CD14-positive monocyte (primary cell): ENCODE measurements at regions not wholly inside any gene's neighbourhood (a gene's known extent, or its start where the extent isn't known, plus 50 kb on each side); places are given as distances from the start of the nearest gene placed in this dataset. TPM values are rescaled to one million over a fixed set of nuclear protein-coding genes. Genes with fewer than 3 reads are reported as not detected.

Experiments
- DNase-seq, 3 donors: peaks; one replicate each; pipeline ENCODE4 v3.0.0-alpha.2; 2011 to 2022
- H2AFZ ChIP-seq: 2 replicates; pipeline ENCODE4 v1.6.0; 2012; ENCODE audit warnings: mild to moderate bottlenecking, low read depth, low read length, inconsistent platforms; ENCODE audit not compliant: insufficient read depth, poor library complexity, severe bottlenecking
- H3K27ac ChIP-seq, 2 donors: 1 replicate in 1 of 2; 2 replicates in 1 of 2; pipeline ENCODE4 v1.5.1; 2012 to 2013; ENCODE audit warnings: low read length in 2 of 2, control low read depth in 1 of 2, inconsistent platforms in 1 of 2, low read depth in 1 of 2, mild to moderate bottlenecking in 1 of 2
- H3K27me3 ChIP-seq, 2 donors: one replicate each; pipeline versions ENCODE4 v1.6.0 to v1.6.1; 2011 to 2013; ENCODE audit warnings: low read length in 2 of 2; ENCODE audit not compliant: control insufficient read depth in 2 of 2, insufficient read depth in 2 of 2
- H3K36me3 ChIP-seq, 2 donors: replicated peaks in 1 of 2; 1 replicate in 1 of 2; 2 replicates in 1 of 2; pipeline versions ENCODE4 v1.5.1 to v1.6.1; 2012 to 2013; ENCODE audit warnings: low read length in 2 of 2, control low read depth in 1 of 2, inconsistent platforms in 1 of 2, mild to moderate bottlenecking in 1 of 2; ENCODE audit not compliant: insufficient read depth in 2 of 2, control insufficient read depth in 1 of 2
- H3K4me1 ChIP-seq, 2 donors: 1 replicate in 1 of 2; 2 replicates in 1 of 2; pipeline versions ENCODE4 v1.5.1 to v1.6.1; 2012 to 2013; ENCODE audit warnings: low read length in 2 of 2, control low read depth in 1 of 2, inconsistent platforms in 1 of 2, mild to moderate bottlenecking in 1 of 2, moderate library complexity in 1 of 2; ENCODE audit not compliant: insufficient read depth in 2 of 2, control insufficient read depth in 1 of 2
- H3K4me2 ChIP-seq: replicated peaks from 2 replicates; pipeline ENCODE3; 2012; ENCODE audit warnings: low read length, moderate library complexity, mild to moderate bottlenecking; ENCODE audit not compliant: poor library complexity, severe bottlenecking; ENCODE audit errors: extremely low read depth
- H3K4me3 ChIP-seq, 3 experiments: fragments of 200-600 bp in 1 of 3; sonication (generic) in 1 of 3; replicated peaks in 1 of 3; 1 replicate in 2 of 3; 2 replicates in 1 of 3; pipeline ENCODE4 v1.5.1; 2011 to 2013; ENCODE audit warnings: low read length in 3 of 3, mild to moderate bottlenecking in 3 of 3, control low read depth in 2 of 3, low read depth in 2 of 3, inconsistent platforms in 1 of 3, moderate library complexity in 1 of 3
- H3K79me2 ChIP-seq: 2 replicates; pipeline ENCODE4 v1.6.0; 2012; ENCODE audit warnings: mild to moderate bottlenecking, control low read depth, inconsistent platforms, low read length, moderate library complexity; ENCODE audit not compliant: insufficient read depth
- H3K9ac ChIP-seq: 2 replicates; pipeline ENCODE4 v1.6.0; 2017; ENCODE audit warnings: low read length, mild to moderate bottlenecking; ENCODE audit not compliant: insufficient read depth, poor library complexity, severe bottlenecking
- H3K9me3 ChIP-seq, 2 donors: replicated peaks in 1 of 2; 1 replicate in 1 of 2; 2 replicates in 1 of 2; pipeline versions ENCODE4 v1.5.1 to v1.6.1; 2012 to 2013; ENCODE audit warnings: low read length in 2 of 2, control low read depth in 1 of 2; ENCODE audit not compliant: control insufficient read depth in 1 of 2, insufficient read depth in 1 of 2
- H4K20me1 ChIP-seq: 2 replicates; pipeline ENCODE4 v1.6.0; 2012; ENCODE audit warnings: mild to moderate bottlenecking, low read length, control low read depth, moderate library complexity; ENCODE audit not compliant: insufficient read depth
- H3K27ac Mint-ChIP-seq, 7 donors: one replicate each; pipeline ENCODE4 v1.8.0; 2020; ENCODE audit warnings: mild to moderate bottlenecking in 7 of 7, mixed read lengths in 7 of 7, moderate library complexity in 6 of 7, inconsistent platforms in 2 of 7
- H3K27me3 Mint-ChIP-seq, 3 donors: one replicate each; pipeline ENCODE4 v1.8.0; 2021 to 2022; ENCODE audit warnings: low read depth in 3 of 3, mild to moderate bottlenecking in 3 of 3, mixed read lengths in 3 of 3, moderate library complexity in 3 of 3, inconsistent platforms in 1 of 3
- H3K36me3 Mint-ChIP-seq, 2 donors: one replicate each; pipeline ENCODE4 v1.8.0; 2020; ENCODE audit warnings: mixed read lengths in 2 of 2, inconsistent platforms in 1 of 2, mild to moderate bottlenecking in 1 of 2
- H3K4me1 Mint-ChIP-seq: one replicate; pipeline ENCODE4 v1.8.0; 2020; ENCODE audit warnings: mild to moderate bottlenecking, mixed read lengths
- H3K4me3 Mint-ChIP-seq, 2 donors: one replicate each; pipeline ENCODE4 v1.8.0; 2020; ENCODE audit warnings: mild to moderate bottlenecking in 2 of 2, mixed read lengths in 2 of 2, moderate library complexity in 1 of 2
- H3K9me3 Mint-ChIP-seq, 7 donors: one replicate each; pipeline ENCODE4 v1.8.0; 2020 to 2022; ENCODE audit warnings: mixed read lengths in 7 of 7, mild to moderate bottlenecking in 6 of 7, moderate library complexity in 6 of 7, inconsistent platforms in 2 of 7
- WGBS: methylation state at CpG from one replicate; pipeline ENCODE4 v1.1.5; 2013; ENCODE audit warnings: missing lambda C conversion rate; ENCODE audit not compliant: insufficient coverage; 5-methylcytosine and 5-hydroxymethylcytosine counted together
- intact Hi-C, 2 donors: fragments of 100-400 bp; cut with micrococcal nuclease; formaldehyde crosslinking; loops; one replicate each; pipeline versions ENCODE4 v1.15.0 to v1.15.1; 2023
- small RNA-seq: library from RNA; depleted of rRNA; stranded (forward); fragments of <200 nt; gene quantifications from one replicate; pipeline ENCODE3, GENCODE V24; 2012; ENCODE audit warnings: low read depth; ENCODE audit not compliant: insufficient read length
- TF ChIP-seq, protein P1 (sequence below): fragments of 200-600 bp; IDR thresholded peaks from one replicate; pipeline ENCODE4 v1.8.0; 2022; ENCODE audit warnings: antibody characterized with exemption, mild to moderate bottlenecking

DNA sequence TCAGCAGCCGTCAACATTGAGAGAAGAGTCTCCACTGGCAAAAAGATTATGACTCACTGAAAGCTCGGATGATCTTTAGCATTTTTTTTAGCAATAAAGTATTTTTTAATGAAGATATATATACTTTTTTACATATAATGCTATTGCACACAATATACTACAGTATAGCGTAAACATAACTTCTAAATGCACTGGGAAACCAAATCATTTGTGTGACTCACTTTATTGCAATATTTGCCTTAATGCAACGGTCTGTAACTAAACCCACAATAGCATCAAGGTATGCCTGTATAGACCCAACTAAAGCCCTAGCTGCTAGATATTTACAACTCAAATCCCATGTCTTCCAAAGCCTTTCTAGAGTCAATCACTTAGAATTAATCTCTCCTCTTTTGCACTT, 52.3 kb upstream of the EDNRA start:
- Histone ChIP-seq H3K4me3 (no peak overlapping the region), H2AFZ (no peak overlapping the region), H3K79me2 (no peaks in the 10 kb centered on the region), H3K4me2 (no peak overlapping the region), H3K4me1 (no peaks in the 10 kb centered on the region), H3K9me3 (peaks cover 0 to 4% of the 10 kb centered on the region in 2 donors), H3K36me3 (no peaks in the 10 kb centered on the region), H4K20me1 (no peaks in the 10 kb centered on the region), H3K9ac (no peak overlapping the region), H3K27me3 (no peaks in the 10 kb centered on the region), H3K27ac (no peak overlapping the region)
- TF ChIP-seq, protein P1, sequence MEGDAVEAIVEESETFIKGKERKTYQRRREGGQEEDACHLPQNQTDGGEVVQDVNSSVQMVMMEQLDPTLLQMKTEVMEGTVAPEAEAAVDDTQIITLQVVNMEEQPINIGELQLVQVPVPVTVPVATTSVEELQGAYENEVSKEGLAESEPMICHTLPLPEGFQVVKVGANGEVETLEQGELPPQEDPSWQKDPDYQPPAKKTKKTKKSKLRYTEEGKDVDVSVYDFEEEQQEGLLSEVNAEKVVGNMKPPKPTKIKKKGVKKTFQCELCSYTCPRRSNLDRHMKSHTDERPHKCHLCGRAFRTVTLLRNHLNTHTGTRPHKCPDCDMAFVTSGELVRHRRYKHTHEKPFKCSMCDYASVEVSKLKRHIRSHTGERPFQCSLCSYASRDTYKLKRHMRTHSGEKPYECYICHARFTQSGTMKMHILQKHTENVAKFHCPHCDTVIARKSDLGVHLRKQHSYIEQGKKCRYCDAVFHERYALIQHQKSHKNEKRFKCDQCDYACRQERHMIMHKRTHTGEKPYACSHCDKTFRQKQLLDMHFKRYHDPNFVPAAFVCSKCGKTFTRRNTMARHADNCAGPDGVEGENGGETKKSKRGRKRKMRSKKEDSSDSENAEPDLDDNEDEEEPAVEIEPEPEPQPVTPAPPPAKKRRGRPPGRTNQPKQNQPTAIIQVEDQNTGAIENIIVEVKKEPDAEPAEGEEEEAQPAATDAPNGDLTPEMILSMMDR, result no peak
- H3K4me3 Mint-ChIP-seq, result no peak overlapping the region
- H3K27me3 Mint-ChIP-seq, result no peaks in the 10 kb centered on the region
- 95% methylated on average over 2 of the region's 4 CpGs for WGBS
- H3K36me3 Mint-ChIP-seq, result no peaks in the 10 kb centered on the region
- DNase-seq, result no peak
- H3K9me3 Mint-ChIP-seq, result peaks cover 0 to 9% (median 3%) of the 10 kb centered on the region in 7 donors
- no peaks in the 10 kb centered on the region for H3K4me1 Mint-ChIP-seq
- intact Hi-C loops, result no loop called here
- peak overlapping the region in 1 of 7 donors; percentile 58 for H3K27ac Mint-ChIP-seq

DNA sequence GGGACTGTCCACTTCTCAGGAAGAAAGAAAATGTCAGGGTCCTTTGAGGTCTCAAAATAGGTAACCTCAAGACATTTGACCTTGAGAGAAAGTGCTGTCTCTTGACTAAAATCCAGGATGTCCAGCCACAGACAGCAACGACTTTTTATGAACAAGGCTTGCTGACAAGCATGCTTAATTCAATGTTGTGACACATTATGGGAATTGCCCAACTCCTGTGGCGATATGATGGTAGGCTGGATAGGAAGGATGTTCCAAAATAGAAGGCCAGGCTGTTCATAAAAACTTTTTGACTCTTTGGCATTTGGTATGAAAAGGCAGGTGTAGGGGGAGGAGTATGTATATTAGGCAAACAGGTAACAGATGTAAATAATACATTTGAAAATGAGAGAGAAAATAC, 50.8 kb upstream of the EDNRA start:
- no peaks in the 10 kb centered on the region for H3K4me1 Mint-ChIP-seq
- Histone ChIP-seq H3K9me3 (peaks cover 0 to 8% of the 10 kb centered on the region in 2 donors), H3K36me3 (no peaks in the 10 kb centered on the region), H3K79me2 (no peaks in the 10 kb centered on the region), H3K27ac (no peak overlapping the region), H3K4me2 (no peak overlapping the region), H4K20me1 (no peaks in the 10 kb centered on the region), H3K9ac (no peak overlapping the region), H2AFZ (no peak overlapping the region), H3K4me1 (no peaks in the 10 kb centered on the region), H3K4me3 (no peak overlapping the region), H3K27me3 (no peaks in the 10 kb centered on the region)
- 61% methylated on average over 2 of the region's 2 CpGs for WGBS
- peak overlapping the region in 1 of 7 donors; percentile 38 for H3K27ac Mint-ChIP-seq
- H3K36me3 Mint-ChIP-seq, result no peaks in the 10 kb centered on the region
- no peaks in the 10 kb centered on the region for H3K27me3 Mint-ChIP-seq
- H3K9me3 Mint-ChIP-seq, result peaks cover 3 to 9% (median 7%) of the 10 kb centered on the region in 7 donors
- TF ChIP-seq, protein P1, result no peak
- no peak for DNase-seq
- intact Hi-C loops, result no loop called here
- H3K4me3 Mint-ChIP-seq, result no peak overlapping the region

Small RNA genes lying in the stretch of these regions (small RNA-seq; reads per million reads assigned to genes)
- not detected for gene MIR548G
